SK-N-SH treated with all-trans-retinoic acid at 6 μM for 48 hours (cell line): ENCODE measurements at regions not wholly inside any gene's neighbourhood (a gene's known extent, or its start where the extent isn't known, plus 50 kb on each side); places are given as distances from the start of the nearest gene placed in this dataset.

Experiments
- ARNTL ChIP-seq: fragments of 450-650 bp; formaldehyde crosslinking; IDR thresholded peaks from 2 replicates; pipeline ENCODE4 v1.5.0; 2020; ENCODE audit warnings: low read depth, mild to moderate bottlenecking, moderate library complexity, borderline replicate concordance
- BACH2 ChIP-seq: fragments of 250-450 bp; sonication (Bioruptor Pico); IDR thresholded peaks from 2 replicates; pipeline ENCODE4 v1.9.0; 2021; ENCODE audit warnings: mild to moderate bottlenecking, borderline replicate concordance
- CSDC2 ChIP-seq: fragments of 250-450 bp; sonication (Bioruptor Pico); IDR thresholded peaks from 2 replicates; pipeline ENCODE4 v1.5.0; 2020; ENCODE audit warnings: mild to moderate bottlenecking, moderate library complexity
- CSRNP3 ChIP-seq: fragments of 250-450 bp; sonication (Bioruptor Pico); IDR thresholded peaks from 2 replicates; pipeline ENCODE4 v1.5.1; 2021; ENCODE audit warnings: mild to moderate bottlenecking, moderate library complexity
- ISL1 ChIP-seq: fragments of 250-450 bp; sonication (Bioruptor Pico); IDR thresholded peaks from 2 replicates; pipeline ENCODE4 v2.1.2; 2022; ENCODE audit warnings: mild to moderate bottlenecking, moderate library complexity
- OSR1 ChIP-seq: fragments of 250-450 bp; sonication (Bioruptor Pico); IDR thresholded peaks from 2 replicates; pipeline ENCODE4 v1.8.0; 2022; ENCODE audit warnings: moderate library complexity, mild to moderate bottlenecking, inconsistent platforms
- PPARA ChIP-seq: fragments of 250-450 bp; sonication (Bioruptor Pico); IDR thresholded peaks from 2 replicates; pipeline ENCODE4 v1.5.0; 2020; ENCODE audit warnings: mild to moderate bottlenecking, borderline replicate concordance
- RARB ChIP-seq: fragments of 250-450 bp; sonication (Bioruptor Pico); IDR thresholded peaks from 2 replicates; pipeline ENCODE4 v1.8.0; 2021; ENCODE audit warnings: mild to moderate bottlenecking, moderate library complexity
- ZC3H10 ChIP-seq: fragments of 250-450 bp; sonication (Bioruptor Pico); IDR thresholded peaks from 2 replicates; pipeline ENCODE4 v1.5.1; 2021; ENCODE audit warnings: mild to moderate bottlenecking, moderate library complexity
- ZFP3 ChIP-seq: fragments of 250-450 bp; sonication (Bioruptor Pico); IDR thresholded peaks from 2 replicates; pipeline ENCODE4 v1.5.0; 2020; ENCODE audit warnings: mild to moderate bottlenecking, moderate library complexity
- ZNF565 ChIP-seq: fragments of 450-650 bp; formaldehyde crosslinking; conservative IDR thresholded peaks from 2 replicates; pipeline ENCODE4 v1.5.0; 2020; ENCODE audit warnings: low read depth, mild to moderate bottlenecking, moderate library complexity

- TF ChIP-seq ZFP3 (CRISPR knock-in tag): no peak
- no peak for TF ChIP-seq ZNF565 (CRISPR knock-in tag)
- no peak for TF ChIP-seq CSDC2 (CRISPR knock-in tag)
- no peak for TF ChIP-seq OSR1
- TF ChIP-seq ARNTL (CRISPR knock-in tag): no peak
- TF ChIP-seq PPARA: no peak
- no peak for TF ChIP-seq BACH2 (CRISPR knock-in tag)
- TF ChIP-seq CSRNP3 (CRISPR knock-in tag): no peak
- no peak for TF ChIP-seq ISL1 (CRISPR knock-in tag)
- no peak for TF ChIP-seq ZC3H10 (CRISPR knock-in tag)
- TF ChIP-seq RARB (CRISPR knock-in tag): no peak
These were observed 200.8 kb downstream of the TFCP2L1 start for GRCh38 chr2:121084130-121084680.
